DOHH2 (cell line): ENCODE measurements at regions not wholly inside any gene's neighbourhood (a gene's known extent, or its start where the extent isn't known, plus 50 kb on each side); places are given as distances from the start of the nearest gene placed in this dataset.

ENCODE experiments used
- EZH2phosphoT487 ChIP-seq: fragments of 200-600 bp; sonication (generic); IDR thresholded peaks from 2 replicates; pipeline ENCODE4 v1.6.1; 2017; ENCODE audit warnings: borderline replicate concordance, mild to moderate bottlenecking, antibody characterized with exemption, low read length, moderate library complexity, mixed read lengths
- TF ChIP-seq, protein P1 (sequence below): fragments of 200-600 bp; sonication (generic); IDR thresholded peaks from one replicate; pipeline ENCODE4 v1.5.1; 2014; ENCODE audit warnings: antibody characterized with exemption, mild to moderate bottlenecking, low read depth, low read length; ENCODE audit not compliant: poor library complexity, severe bottlenecking

DNA sequence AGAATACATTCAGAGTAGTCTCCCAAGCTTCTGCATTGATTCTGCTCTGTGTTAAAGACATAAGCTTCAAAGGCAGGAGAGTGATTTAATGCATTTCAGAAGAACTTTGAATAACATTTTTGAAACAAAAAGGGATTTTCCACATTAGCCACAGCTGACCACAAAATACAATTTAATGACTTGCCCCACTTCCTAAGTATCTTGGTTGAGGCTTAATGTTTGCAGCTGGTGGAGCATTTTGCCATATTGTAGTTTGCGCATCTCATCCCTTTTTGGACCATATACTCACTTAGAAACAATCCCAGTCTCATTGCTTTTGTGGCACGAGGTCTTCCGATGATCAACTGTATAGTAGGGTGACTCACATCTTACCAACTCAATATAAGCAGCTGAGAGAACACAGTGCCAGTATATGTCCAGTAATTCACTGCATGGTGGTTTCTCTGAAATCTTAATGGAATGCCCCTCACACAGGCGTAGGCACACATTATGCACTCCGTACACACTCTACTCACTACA lies 455.8 kb upstream of the PTGER4 start:
- TF ChIP-seq, protein P1, sequence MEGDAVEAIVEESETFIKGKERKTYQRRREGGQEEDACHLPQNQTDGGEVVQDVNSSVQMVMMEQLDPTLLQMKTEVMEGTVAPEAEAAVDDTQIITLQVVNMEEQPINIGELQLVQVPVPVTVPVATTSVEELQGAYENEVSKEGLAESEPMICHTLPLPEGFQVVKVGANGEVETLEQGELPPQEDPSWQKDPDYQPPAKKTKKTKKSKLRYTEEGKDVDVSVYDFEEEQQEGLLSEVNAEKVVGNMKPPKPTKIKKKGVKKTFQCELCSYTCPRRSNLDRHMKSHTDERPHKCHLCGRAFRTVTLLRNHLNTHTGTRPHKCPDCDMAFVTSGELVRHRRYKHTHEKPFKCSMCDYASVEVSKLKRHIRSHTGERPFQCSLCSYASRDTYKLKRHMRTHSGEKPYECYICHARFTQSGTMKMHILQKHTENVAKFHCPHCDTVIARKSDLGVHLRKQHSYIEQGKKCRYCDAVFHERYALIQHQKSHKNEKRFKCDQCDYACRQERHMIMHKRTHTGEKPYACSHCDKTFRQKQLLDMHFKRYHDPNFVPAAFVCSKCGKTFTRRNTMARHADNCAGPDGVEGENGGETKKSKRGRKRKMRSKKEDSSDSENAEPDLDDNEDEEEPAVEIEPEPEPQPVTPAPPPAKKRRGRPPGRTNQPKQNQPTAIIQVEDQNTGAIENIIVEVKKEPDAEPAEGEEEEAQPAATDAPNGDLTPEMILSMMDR, result no peak
- TF ChIP-seq EZH2phosphoT487, result no peak
